Gastroesophageal sphincter (tissue), 3 donors: ENCODE measurements at regions not wholly inside any gene's neighbourhood (a gene's known extent, or its start where the extent isn't known, plus 50 kb on each side); places are given as distances from the start of the nearest gene placed in this dataset.

ENCODE experiments used
- EP300 ChIP-seq: sonication (generic); formaldehyde crosslinking; IDR thresholded peaks from one replicate; pipeline ENCODE4 v1.6.1; 2017; ENCODE audit warnings: antibody characterized with exemption, mild to moderate bottlenecking
- POLR2A ChIP-seq, 2 donors: fragments of 450-650 bp; IDR thresholded peaks; one replicate each; pipeline ENCODE4 v1.6.1; 2017; ENCODE audit warnings: antibody characterized with exemption in 2 of 2, mild to moderate bottlenecking in 2 of 2, moderate library complexity in 1 of 2
- POLR2AphosphoS5 ChIP-seq: sonication (generic); formaldehyde crosslinking; IDR thresholded peaks from one replicate; pipeline ENCODE4 v1.6.1; 2017; ENCODE audit warnings: antibody characterized with exemption
- TF ChIP-seq, protein P1 (sequence below), 4 experiments: fragments of 200-600 bp in 2 of 4; fragments of 450-650 bp in 2 of 4; sonication (generic) in 1 of 4; IDR thresholded peaks; one replicate each; pipeline ENCODE4 v1.5.1; 2017 to 2019; ENCODE audit warnings: antibody characterized with exemption in 4 of 4, mild to moderate bottlenecking in 2 of 4, moderate library complexity in 2 of 4

DNA sequence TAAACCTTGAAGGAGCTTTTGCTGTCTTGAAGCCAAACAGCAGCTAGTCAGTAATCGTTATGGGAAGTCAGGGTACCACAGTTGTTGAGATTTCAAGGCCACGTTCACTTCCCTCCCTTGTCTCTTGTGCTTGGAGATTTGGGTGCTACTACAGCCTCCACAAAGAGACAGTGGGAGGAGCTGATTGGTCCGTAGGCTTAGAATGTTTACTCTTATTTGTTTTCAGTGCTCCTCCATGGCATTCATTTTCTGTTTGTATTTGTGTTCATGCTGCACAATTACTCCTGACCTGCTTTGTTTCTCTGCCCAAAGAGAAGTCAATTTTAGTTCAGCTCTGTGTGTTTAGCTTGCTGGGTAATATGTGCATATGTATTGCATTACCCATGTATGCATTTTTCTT, 147.7 kb downstream of the PRL start:
- TF ChIP-seq EP300 (no peak), POLR2A (IDR thresholded peaks at IDR 0.05) (no peak), POLR2AphosphoS5 (no peak)
- TF ChIP-seq, protein P1, sequence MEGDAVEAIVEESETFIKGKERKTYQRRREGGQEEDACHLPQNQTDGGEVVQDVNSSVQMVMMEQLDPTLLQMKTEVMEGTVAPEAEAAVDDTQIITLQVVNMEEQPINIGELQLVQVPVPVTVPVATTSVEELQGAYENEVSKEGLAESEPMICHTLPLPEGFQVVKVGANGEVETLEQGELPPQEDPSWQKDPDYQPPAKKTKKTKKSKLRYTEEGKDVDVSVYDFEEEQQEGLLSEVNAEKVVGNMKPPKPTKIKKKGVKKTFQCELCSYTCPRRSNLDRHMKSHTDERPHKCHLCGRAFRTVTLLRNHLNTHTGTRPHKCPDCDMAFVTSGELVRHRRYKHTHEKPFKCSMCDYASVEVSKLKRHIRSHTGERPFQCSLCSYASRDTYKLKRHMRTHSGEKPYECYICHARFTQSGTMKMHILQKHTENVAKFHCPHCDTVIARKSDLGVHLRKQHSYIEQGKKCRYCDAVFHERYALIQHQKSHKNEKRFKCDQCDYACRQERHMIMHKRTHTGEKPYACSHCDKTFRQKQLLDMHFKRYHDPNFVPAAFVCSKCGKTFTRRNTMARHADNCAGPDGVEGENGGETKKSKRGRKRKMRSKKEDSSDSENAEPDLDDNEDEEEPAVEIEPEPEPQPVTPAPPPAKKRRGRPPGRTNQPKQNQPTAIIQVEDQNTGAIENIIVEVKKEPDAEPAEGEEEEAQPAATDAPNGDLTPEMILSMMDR (IDR thresholded peaks at IDR 0.05) = no peak
